ENCODE measurements at regions not wholly inside any gene's neighbourhood (a gene's known extent, or its start where the extent isn't known, plus 50 kb on each side); places are given as distances from the start of the nearest gene placed in this dataset.
"Not testable (repeated sequence)": the region's sequence is repeated elsewhere in the genome, so short reads cannot be mapped to it uniquely, and the experiment has no call there.

DNA sequence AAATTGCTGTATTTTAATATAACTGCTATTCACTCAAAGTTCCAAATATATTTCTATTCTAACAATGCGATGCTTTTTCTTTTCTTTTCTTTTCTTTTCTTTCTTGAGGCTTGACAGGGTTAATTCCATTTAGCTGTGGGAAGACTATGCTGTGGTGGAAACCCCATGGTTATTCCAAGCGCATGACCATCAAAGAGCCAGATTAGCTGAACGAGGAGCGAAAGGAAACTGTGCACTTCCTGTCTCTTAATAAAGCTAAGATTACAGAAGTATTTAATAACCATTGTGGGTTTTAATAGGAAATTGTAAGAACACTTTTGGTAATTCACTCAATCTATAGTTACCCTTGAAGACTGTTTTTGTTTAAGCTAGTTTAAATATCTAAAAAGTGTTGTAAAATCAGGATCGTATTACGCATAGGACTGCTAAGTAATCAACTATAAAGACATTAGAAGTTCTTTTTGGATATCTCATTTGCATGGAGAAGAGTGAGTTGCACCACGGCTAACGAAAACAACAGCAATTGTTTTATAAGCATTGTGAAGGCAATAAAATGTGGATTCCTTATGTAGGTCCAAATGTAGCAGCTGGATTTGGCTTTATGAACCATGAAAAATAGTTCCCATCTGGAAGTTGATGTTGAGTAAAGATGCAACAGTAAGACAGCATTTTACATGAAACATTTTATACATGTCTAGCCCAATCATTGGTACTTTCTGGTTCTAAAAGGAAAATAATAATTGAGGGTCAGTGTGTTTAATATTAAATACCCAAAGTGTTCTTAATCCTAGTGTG, 105.4 kb downstream of the ZIC1 start:
- Histone ChIP-seq H3K9me3 (ENCODE audit: control insufficient read depth, low read length) (no peaks in the 10 kb centered on the region), H3K27ac (no peak overlapping the region), H3K79me2 (no peaks in the 10 kb centered on the region), H3K4me2 (ENCODE audit: low read length) (no peak overlapping the region), H3K9ac (no peak overlapping the region), H2AFZ (no peak overlapping the region), H3K36me3 (ENCODE audit: control insufficient read depth, insufficient read depth, low read length) (no peaks in the 10 kb centered on the region), H3K4me3 (ENCODE audit: low read depth, low read length) (no peak overlapping the region), H3K4me1 (no peaks in the 10 kb centered on the region), H3K27me3 (ENCODE audit: control insufficient read depth, insufficient read depth, low read length) (no peaks in the 10 kb centered on the region)
- TF ChIP-seq, protein P1, sequence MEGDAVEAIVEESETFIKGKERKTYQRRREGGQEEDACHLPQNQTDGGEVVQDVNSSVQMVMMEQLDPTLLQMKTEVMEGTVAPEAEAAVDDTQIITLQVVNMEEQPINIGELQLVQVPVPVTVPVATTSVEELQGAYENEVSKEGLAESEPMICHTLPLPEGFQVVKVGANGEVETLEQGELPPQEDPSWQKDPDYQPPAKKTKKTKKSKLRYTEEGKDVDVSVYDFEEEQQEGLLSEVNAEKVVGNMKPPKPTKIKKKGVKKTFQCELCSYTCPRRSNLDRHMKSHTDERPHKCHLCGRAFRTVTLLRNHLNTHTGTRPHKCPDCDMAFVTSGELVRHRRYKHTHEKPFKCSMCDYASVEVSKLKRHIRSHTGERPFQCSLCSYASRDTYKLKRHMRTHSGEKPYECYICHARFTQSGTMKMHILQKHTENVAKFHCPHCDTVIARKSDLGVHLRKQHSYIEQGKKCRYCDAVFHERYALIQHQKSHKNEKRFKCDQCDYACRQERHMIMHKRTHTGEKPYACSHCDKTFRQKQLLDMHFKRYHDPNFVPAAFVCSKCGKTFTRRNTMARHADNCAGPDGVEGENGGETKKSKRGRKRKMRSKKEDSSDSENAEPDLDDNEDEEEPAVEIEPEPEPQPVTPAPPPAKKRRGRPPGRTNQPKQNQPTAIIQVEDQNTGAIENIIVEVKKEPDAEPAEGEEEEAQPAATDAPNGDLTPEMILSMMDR (IDR thresholded peaks at IDR 0.05), result no peak

DNA sequence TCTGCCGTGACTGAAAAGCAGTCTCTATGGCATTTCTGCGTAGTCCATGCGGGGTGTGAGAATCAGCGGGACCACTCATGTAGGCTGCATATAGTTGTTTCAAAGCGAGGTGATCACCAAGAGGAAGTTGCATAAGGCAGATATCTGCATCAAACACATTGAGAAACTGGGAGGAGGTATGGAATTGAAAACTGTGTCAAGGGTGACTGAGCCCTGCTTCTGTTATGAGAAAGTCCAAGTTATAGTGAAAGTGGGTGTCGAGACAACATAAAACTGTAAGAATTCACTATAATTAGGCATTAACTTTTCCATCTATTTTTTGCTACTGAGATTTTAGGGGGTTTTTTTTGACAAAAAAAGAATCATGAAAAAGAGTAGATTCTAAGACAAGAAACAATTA, 109.3 kb downstream of the ZIC1 start:
- no peak overlapping the region for H2AFZ ChIP-seq
- H3K27ac ChIP-seq, result no peak overlapping the region
- H3K27me3 ChIP-seq (ENCODE audit: control insufficient read depth, insufficient read depth, low read length), result no peaks in the 10 kb centered on the region
- no peaks in the 10 kb centered on the region for H3K79me2 ChIP-seq
- no peaks in the 10 kb centered on the region for H3K9me3 ChIP-seq (ENCODE audit: control insufficient read depth, low read length)
- H3K4me2 ChIP-seq (ENCODE audit: low read length), result no peak overlapping the region
- H3K36me3 ChIP-seq (ENCODE audit: control insufficient read depth, insufficient read depth, low read length), result no peaks in the 10 kb centered on the region
- H3K4me3 ChIP-seq (ENCODE audit: low read depth, low read length), result no peak overlapping the region
- TF ChIP-seq, protein P1 (IDR thresholded peaks at IDR 0.05), result no peak
- H3K9ac ChIP-seq, result no peak overlapping the region
- no peaks in the 10 kb centered on the region for H3K4me1 ChIP-seq

DNA sequence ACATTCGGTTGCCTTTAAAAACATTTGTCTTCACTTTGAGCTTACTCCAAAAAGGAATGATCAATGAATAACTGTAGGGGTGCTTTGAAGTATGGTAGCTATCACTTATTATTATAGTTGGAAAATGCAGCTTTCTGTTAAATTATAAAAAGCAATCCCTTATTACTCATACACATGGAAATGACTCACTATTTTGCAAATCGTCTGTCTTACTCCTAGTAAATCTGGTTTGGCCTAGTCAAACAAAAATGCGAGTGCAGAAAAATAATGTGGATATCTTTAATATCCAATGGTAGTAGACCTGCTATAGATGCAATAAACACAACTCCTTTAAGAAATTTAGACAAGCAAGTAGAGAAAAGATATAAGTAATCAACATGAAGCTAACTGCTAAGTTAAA, 112.5 kb downstream of the ZIC1 start:
- Histone ChIP-seq H3K4me2 (ENCODE audit: low read length) (no peak overlapping the region), H3K9ac (no peak overlapping the region), H3K4me3 (ENCODE audit: low read depth, low read length) (no peak overlapping the region), H3K27ac (no peak overlapping the region), H2AFZ (no peak overlapping the region), H3K27me3 (ENCODE audit: control insufficient read depth, insufficient read depth, low read length) (no peaks in the 10 kb centered on the region), H3K9me3 (ENCODE audit: control insufficient read depth, low read length) (no peaks in the 10 kb centered on the region), H3K4me1 (no peaks in the 10 kb centered on the region), H3K36me3 (ENCODE audit: control insufficient read depth, insufficient read depth, low read length) (no peaks in the 10 kb centered on the region), H3K79me2 (no peaks in the 10 kb centered on the region)
- TF ChIP-seq, protein P1 (IDR thresholded peaks at IDR 0.05), result no peak

DNA sequence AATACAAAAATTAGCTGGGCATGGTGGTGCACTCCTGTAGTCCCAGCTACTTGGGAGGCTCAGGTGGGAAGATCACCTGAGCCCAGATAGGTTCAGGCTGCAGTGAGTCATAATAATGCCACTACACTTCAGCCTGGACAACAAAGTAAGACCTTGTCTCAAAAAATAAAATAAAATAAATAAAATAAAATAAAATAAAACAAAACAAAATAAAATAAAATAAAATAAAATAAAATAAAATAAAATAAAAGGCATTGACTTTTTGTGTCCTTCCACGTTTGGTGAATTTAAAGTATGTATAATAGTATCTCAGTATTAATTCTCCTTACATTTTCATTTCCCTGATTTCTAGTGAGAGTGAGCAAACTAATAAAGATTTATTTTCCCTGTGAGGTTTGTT, 113.6 kb downstream of the ZIC1 start:
- not testable (repeated sequence) for H3K36me3 ChIP-seq (ENCODE audit: control insufficient read depth, insufficient read depth, low read length); H3K4me1 ChIP-seq; H3K4me3 ChIP-seq (ENCODE audit: low read depth, low read length); H3K27ac ChIP-seq; H3K27me3 ChIP-seq (ENCODE audit: control insufficient read depth, insufficient read depth, low read length); H2AFZ ChIP-seq; H3K9ac ChIP-seq; H3K9me3 ChIP-seq (ENCODE audit: control insufficient read depth, low read length); H3K4me2 ChIP-seq (ENCODE audit: low read length); H3K79me2 ChIP-seq

DNA sequence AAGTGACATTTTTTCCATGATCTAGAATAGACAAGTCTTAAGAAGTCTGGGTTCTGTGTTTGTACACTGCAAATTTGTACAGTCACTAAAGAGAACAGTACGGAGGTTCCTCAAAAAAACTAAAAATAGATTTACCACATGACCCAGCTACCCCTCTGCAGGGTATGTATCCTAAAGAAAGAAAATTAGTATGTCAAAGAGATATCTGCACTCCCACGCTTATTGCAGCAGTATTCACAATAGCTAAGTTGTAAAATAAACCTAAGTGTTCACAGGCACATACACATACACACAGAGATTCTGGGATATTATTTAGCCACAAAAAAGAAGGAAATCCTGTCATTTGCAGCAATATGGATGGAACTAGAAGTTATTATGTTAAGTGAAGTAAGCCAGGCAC, 120.4 kb downstream of the ZIC1 start:
- no peak overlapping the region for H3K9ac ChIP-seq
- no peak overlapping the region for H3K27ac ChIP-seq
- no peaks in the 10 kb centered on the region for H3K36me3 ChIP-seq (ENCODE audit: control insufficient read depth, insufficient read depth, low read length)
- H3K9me3 ChIP-seq (ENCODE audit: control insufficient read depth, low read length), result no peaks in the 10 kb centered on the region
- no peak overlapping the region for H3K4me2 ChIP-seq (ENCODE audit: low read length)
- TF ChIP-seq, protein P1 (IDR thresholded peaks at IDR 0.05), result no peak
- H2AFZ ChIP-seq, result no peak overlapping the region
- no peaks in the 10 kb centered on the region for H3K4me1 ChIP-seq
- no peak overlapping the region for H3K4me3 ChIP-seq (ENCODE audit: low read depth, low read length)
- H3K27me3 ChIP-seq (ENCODE audit: control insufficient read depth, insufficient read depth, low read length), result no peaks in the 10 kb centered on the region
- H3K79me2 ChIP-seq, result no peaks in the 10 kb centered on the region

All from parathyroid adenoma (tissue), 2 donors.